Psoas muscle (tissue), 7 donors: ENCODE measurements at regions not wholly inside any gene's neighbourhood (a gene's known extent, or its start where the extent isn't known, plus 50 kb on each side); places are given as distances from the start of the nearest gene placed in this dataset.
"Not testable (repeated sequence)": the region's sequence is repeated elsewhere in the genome, so short reads cannot be mapped to it uniquely, and the experiment has no call there.

Source experiments
- ATAC-seq, 4 donors: fragments of 200-7000 bp; cut with Tn5 transposase; one replicate each; pipeline ENCODE4 v1.9.1; 2020; ENCODE audit warnings: moderate library complexity in 3 of 4, mild to moderate bottlenecking in 2 of 4
- DNase-seq, 2 donors: peaks; one replicate each; pipeline ENCODE4 v3.0.0-alpha.2; 2020
- H3K27ac ChIP-seq: fragments of 200-600 bp; one replicate; pipeline ENCODE4 v1.8.0; 2022
- H3K27me3 ChIP-seq, 3 donors: fragments of 200-600 bp in 1 of 3; one replicate each; pipeline versions ENCODE4 v1.6.1 to v1.8.0; 2013 to 2022; ENCODE audit warnings: low read length in 2 of 3, mild to moderate bottlenecking in 2 of 3, moderate library complexity in 1 of 3; ENCODE audit not compliant: insufficient read depth in 3 of 3
- H3K36me3 ChIP-seq, 2 donors: fragments of 200-600 bp in 1 of 2; one replicate each; pipeline versions ENCODE4 v1.6.1 to v1.8.0; 2013 to 2022; ENCODE audit warnings: low read depth in 1 of 2, mild to moderate bottlenecking in 1 of 2, moderate library complexity in 1 of 2; ENCODE audit not compliant: insufficient read depth in 1 of 2
- H3K4me1 ChIP-seq: fragments of 200-600 bp; one replicate; pipeline ENCODE4 v1.8.0; 2022
- H3K4me3 ChIP-seq: fragments of 200-600 bp; one replicate; pipeline ENCODE4 v1.8.0; 2022; ENCODE audit warnings: mild to moderate bottlenecking
- H3K9me3 ChIP-seq: fragments of 200-600 bp; one replicate; pipeline ENCODE4 v1.8.0; 2022
- WGBS, 3 donors: extraction: QIAGEN DNeasy Blood & Tissue Kit; methylation state at CpG; one replicate each; pipeline versions ENCODE4 v1.1.6 to v1.1.7; 2013; 5-methylcytosine and 5-hydroxymethylcytosine counted together
- intact Hi-C, 2 donors: fragments of 100-400 bp; cut with DNase I; formaldehyde crosslinking; loops; one replicate each; pipeline versions ENCODE4 v1.11.0 to v1.14.2; 2022
- TF ChIP-seq, protein P1 (sequence below): fragments of 200-600 bp; IDR thresholded peaks from one replicate; pipeline ENCODE4 v1.8.0; 2022; ENCODE audit warnings: antibody characterized with exemption
- donor health status: healthy with polysubstance abuse.
- donor health status: DM: no; HTN: no; CAD: no; lungs with moderate emphysema.
- donor health status: Bipolar disorder and iron deficiency.
- donor health status: healthy.
- donor health status: DM: yes; HTN: yes; CAD: no.
- donor health status: DM: no; HTN: no; CAD: no.
- donor health status: DM: yes; HTN: yes; CAD: no.

DNA sequence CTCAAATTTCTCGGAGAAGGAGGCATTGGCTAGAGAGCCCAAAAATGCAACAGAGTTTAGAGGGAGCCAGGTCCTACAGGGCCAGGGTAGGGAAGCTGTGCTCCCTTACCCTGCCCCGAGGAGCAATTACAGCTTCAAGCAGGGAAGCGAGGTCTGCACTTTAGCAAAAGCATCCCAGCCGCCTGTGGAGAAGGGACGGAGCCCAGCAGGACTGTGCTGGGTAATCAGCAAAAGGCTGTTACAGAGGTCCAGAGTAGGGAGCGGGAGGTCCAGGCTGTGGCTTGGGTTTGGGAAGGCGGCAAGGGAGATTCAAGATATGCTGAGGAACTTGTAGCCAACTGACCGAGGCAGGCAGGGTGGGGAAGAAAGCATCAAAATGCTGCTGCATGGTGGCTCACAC is 162.6 kb downstream of the TMEM132E start:
- Histone ChIP-seq H3K27me3 (peaks cover 0 to 12% (median 0%) of the 10 kb centered on the region in 3 donors), H3K27ac (no peak overlapping the region), H3K4me1 (no peaks in the 10 kb centered on the region), H3K4me3 (no peak overlapping the region), H3K36me3 (no peaks in the 10 kb centered on the region), H3K9me3 (peaks cover 3% of the 10 kb centered on the region)
- TF ChIP-seq, protein P1, sequence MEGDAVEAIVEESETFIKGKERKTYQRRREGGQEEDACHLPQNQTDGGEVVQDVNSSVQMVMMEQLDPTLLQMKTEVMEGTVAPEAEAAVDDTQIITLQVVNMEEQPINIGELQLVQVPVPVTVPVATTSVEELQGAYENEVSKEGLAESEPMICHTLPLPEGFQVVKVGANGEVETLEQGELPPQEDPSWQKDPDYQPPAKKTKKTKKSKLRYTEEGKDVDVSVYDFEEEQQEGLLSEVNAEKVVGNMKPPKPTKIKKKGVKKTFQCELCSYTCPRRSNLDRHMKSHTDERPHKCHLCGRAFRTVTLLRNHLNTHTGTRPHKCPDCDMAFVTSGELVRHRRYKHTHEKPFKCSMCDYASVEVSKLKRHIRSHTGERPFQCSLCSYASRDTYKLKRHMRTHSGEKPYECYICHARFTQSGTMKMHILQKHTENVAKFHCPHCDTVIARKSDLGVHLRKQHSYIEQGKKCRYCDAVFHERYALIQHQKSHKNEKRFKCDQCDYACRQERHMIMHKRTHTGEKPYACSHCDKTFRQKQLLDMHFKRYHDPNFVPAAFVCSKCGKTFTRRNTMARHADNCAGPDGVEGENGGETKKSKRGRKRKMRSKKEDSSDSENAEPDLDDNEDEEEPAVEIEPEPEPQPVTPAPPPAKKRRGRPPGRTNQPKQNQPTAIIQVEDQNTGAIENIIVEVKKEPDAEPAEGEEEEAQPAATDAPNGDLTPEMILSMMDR: no peak
- DNase-seq: no peak
- intact Hi-C loops: no loop called here
- ATAC-seq: no peak
- WGBS, 3 donors: 43 to 58% (median 50%) methylated on average over 8 of the region's 8 CpGs

DNA sequence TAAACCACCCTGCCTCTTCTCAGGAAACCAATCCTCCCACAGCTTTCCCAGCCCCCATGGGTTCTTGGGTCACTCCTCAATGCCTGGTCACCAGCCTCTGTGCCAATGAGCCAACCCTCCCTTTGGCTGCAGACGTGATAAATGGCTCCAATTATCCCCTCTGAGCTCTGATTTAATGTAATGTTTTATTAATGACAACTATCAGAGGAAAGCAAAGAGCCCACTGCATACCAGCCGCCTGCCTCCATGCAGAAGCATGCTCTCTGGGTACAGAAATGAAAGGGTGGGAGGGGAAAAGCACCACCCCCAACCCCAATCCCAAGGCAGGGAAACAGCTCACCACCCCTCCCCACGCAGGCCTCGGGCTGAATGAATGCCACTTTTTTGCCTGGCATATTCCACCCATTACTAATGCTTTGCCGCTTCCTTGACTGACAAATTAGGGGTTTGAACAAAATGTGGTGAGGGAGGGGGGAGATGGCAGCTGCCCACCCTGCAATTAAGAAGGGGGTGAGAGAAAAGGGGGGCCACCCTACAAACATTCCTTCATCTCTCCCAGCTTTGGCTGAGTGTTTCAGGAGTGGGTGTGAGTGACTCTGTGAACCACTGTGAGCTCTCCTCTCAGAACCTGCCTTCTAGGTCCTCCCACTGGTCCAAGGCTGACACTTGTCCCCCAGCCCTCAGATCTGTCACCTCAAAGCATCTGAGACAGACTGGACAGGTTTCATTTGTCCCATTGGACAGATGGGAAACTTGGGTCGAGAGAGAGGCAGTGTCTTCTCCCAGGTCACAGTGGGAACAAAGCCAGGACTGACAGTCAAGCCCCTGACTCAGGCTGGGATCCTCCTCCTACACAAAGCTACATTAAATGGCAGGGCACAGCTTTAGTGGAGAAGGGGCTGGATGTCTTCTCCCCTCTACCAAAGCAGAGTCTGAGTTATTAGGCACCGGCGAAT is 161.5 kb downstream of the TMEM132E start:
- Histone ChIP-seq H3K9me3 (peaks cover 2% of the 10 kb centered on the region), H3K4me3 (no peak overlapping the region), H3K4me1 (no peaks in the 10 kb centered on the region), H3K36me3 (no peaks in the 10 kb centered on the region), H3K27ac (no peak overlapping the region), H3K27me3 (peaks cover 0 to 12% (median 0%) of the 10 kb centered on the region in 3 donors)
- 52 to 53% (median 52%) methylated on average over 8 of the region's 8 CpGs for WGBS, 3 donors
- TF ChIP-seq, protein P1: no peak
- no peak for ATAC-seq
- intact Hi-C loops: no loop called here
- no peak for DNase-seq

DNA sequence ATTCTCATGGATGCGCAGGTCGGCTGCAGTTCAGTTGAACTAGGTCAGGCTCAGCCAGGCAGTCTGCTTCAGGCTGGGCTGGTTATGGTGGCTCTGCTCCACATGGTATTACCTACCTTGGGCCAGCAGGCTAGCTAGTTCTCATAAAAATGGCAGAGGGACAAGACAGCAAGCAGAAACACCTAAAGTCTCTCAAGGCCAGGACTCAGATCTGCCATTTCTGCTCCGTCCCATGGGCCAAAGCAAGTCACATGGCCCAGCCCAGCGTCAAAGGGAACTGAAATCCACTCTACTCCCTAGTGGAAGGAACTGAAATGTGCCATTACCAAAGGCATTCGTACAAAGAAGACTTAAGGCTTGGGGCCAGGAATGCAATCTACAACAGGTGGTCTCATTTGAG is 160.0 kb downstream of the TMEM132E start:
- TF ChIP-seq, protein P1: no peak
- no peak overlapping the region for H3K4me3 ChIP-seq
- no peak overlapping the region for H3K27ac ChIP-seq
- H3K9me3 ChIP-seq: no peaks in the 10 kb centered on the region
- no peaks in the 10 kb centered on the region for H3K36me3 ChIP-seq
- H3K27me3 ChIP-seq: peaks cover 0 to 13% (median 0%) of the 10 kb centered on the region in 3 donors
- no peaks in the 10 kb centered on the region for H3K4me1 ChIP-seq
- 49 to 62% (median 57%) methylated on average over 5 of the region's 5 CpGs for WGBS, 3 donors
- ATAC-seq: no peak
- intact Hi-C loops: no loop called here
- no peak for DNase-seq

DNA sequence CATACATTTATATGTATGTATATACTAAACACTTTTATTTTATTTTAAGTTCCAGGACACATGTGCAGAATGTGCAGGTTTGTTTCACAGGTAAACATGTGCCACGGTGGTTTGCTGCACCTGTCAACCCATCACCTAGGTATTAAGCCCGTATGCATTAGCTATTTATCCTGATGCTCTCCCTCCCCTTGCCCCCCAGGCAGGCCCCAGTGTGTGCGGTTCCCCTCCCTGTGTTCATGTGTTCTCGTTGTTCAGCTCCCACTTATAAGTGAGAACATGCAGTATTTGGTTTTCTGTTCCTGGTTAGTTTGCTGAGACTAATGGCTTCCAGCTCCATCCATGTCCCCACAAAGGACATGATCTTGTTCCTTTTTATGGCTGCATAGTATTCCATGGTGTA is 158.3 kb downstream of the TMEM132E start:
- peaks cover 0 to 14% (median 0%) of the 10 kb centered on the region in 3 donors for H3K27me3 ChIP-seq
- H3K27ac ChIP-seq, H3K9me3 ChIP-seq, H3K4me1 ChIP-seq, DNase-seq, ATAC-seq, H3K4me3 ChIP-seq, H3K36me3 ChIP-seq, intact Hi-C loops: not testable (repeated sequence)
- WGBS, 3 donors: 72 to 90% (median 84%) methylated on average over 4 of the region's 4 CpGs

DNA sequence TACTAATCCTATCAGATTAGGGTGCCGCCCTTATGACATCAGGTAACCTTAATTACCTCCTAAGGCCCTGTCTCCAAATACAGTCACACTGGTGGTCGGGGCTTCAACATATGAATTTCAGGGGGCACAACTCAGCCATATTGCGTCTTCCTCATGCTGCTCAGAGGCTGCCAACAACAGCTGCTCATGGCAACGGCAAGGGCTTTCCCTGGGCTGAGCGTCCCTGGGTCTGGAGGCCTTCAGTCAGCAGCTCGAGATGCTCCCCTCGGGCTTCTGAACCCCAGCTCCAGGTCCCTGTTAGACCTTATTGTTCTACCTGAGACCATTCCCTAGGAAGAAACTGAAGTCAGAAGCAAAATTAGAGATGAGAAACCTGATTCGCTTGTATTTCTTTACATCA is 157.2 kb downstream of the TMEM132E start:
- TF ChIP-seq, protein P1: no peak
- H3K36me3 ChIP-seq: no peaks in the 10 kb centered on the region
- ATAC-seq (no peak), DNase-seq (no peak)
- H3K4me3 ChIP-seq: no peak overlapping the region
- H3K27ac ChIP-seq: no peak overlapping the region
- H3K27me3 ChIP-seq: peaks cover 0 to 8% (median under 1%) of the 10 kb centered on the region in 3 donors
- no peaks in the 10 kb centered on the region for H3K9me3 ChIP-seq
- WGBS, 3 donors: 51 to 58% (median 56%) methylated on average over 7 to 8 of the region's 8 CpGs
- intact Hi-C loops: no loop called here
- H3K4me1 ChIP-seq: no peaks in the 10 kb centered on the region
